H1 (cell line): ENCODE measurements at regions not wholly inside any gene's neighbourhood (a gene's known extent, or its start where the extent isn't known, plus 50 kb on each side); places are given as distances from the start of the nearest gene placed in this dataset.

Experiments
- CEBPB ChIP-seq: IDR thresholded peaks from 2 replicates; pipeline ENCODE4 v1.6.1; 2012; ENCODE audit warnings: low read depth, low read length
- CREB1 ChIP-seq: IDR thresholded peaks from 2 replicates; pipeline ENCODE4 v1.6.1; 2012; ENCODE audit warnings: inconsistent platforms
- EGR1 ChIP-seq: IDR thresholded peaks from 2 replicates; pipeline ENCODE4 v1.6.1; 2011; ENCODE audit warnings: low read depth, low read length, borderline replicate concordance
- EZH2 ChIP-seq: fragments of 200-600 bp; sonication (generic); IDR thresholded peaks from 2 replicates; pipeline ENCODE4 v1.7.1; 2012; ENCODE audit warnings: low read depth, mild to moderate bottlenecking, moderate library complexity, low read length, inconsistent platforms; ENCODE audit not compliant: severe bottlenecking
- JUND ChIP-seq: IDR thresholded peaks from 2 replicates; pipeline ENCODE4 v1.6.1; 2011; ENCODE audit warnings: mild to moderate bottlenecking, improper control_type of control experiment, low read length
- POLR2A ChIP-seq, 2 experiments: IDR thresholded peaks; 1 replicate in 1 of 2; 2 replicates in 1 of 2; pipeline ENCODE4 v1.6.1; 2011; ENCODE audit warnings: low read depth in 2 of 2, low read length in 2 of 2, mild to moderate bottlenecking in 2 of 2; ENCODE audit errors: control extremely low read depth in 1 of 2
- SP1 ChIP-seq: IDR thresholded peaks from 2 replicates; pipeline ENCODE4 v1.6.1; 2011; ENCODE audit warnings: low read depth, low read length
- TAF1 ChIP-seq: IDR thresholded peaks from 2 replicates; pipeline ENCODE4 v1.6.1; 2011; ENCODE audit warnings: mild to moderate bottlenecking, low read depth, low read length
- TBP ChIP-seq: IDR thresholded peaks from 2 replicates; pipeline ENCODE4 v1.6.1; 2011; ENCODE audit warnings: low read depth, low read length, improper control_type of control experiment
- TF ChIP-seq, protein P1 (sequence below), 3 experiments: IDR thresholded peaks; 1 replicate in 2 of 3; 2 replicates in 1 of 3; pipeline versions ENCODE4 v1.5.1 to v1.6.1; 2011; ENCODE audit warnings: low read length in 3 of 3, mild to moderate bottlenecking in 3 of 3, inconsistent platforms in 2 of 3, low read depth in 1 of 3, moderate library complexity in 1 of 3; ENCODE audit not compliant: insufficient read depth in 1 of 3; ENCODE audit errors: control extremely low read depth in 1 of 3
- TF ChIP-seq, protein P2 (sequence below): IDR thresholded peaks from 2 replicates; pipeline ENCODE4 v1.6.1; 2012; ENCODE audit warnings: inconsistent platforms
- TF ChIP-seq, protein P3 (sequence below): IDR thresholded peaks from 2 replicates; pipeline ENCODE4 v1.6.1; 2012; ENCODE audit warnings: low read length, inconsistent platforms
- TF ChIP-seq, protein P4 (sequence below): IDR thresholded peaks from 2 replicates; pipeline ENCODE4 v1.6.1; 2012; ENCODE audit warnings: inconsistent platforms

DNA sequence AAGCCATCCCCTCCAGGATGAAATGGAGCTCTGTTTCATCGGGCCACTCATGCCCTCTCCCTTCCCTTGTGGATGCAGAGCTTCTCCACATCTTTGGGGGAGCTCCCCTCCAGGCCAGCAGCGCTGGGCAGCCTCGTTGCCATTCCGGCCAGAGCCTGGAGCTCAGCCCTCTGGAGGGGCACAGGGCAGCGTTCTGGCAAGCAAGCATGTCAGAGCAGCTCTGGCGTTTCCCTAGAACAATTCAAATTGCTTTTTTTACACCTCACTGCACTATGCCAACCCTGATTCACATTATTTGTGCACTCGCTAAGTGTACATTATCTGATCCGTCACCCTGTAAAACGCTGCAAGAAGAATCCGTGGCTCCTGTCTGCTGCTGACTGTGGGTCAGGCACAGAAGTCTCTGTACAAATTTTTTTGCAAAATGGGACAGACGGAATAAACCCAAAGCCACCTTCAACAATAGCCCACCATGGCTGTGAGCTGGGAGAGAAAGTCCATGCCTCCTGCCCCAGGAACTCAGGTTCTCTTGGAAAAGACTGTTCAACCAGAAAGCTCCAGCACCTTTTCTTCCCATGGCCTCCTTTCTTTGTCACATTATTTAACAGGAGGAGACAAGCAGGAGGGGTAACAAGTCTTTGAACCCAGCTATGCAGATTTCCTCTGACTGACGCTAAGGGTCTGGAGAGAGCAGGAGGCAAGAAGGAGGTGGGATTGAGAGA lies 139.5 kb upstream of the CADM1 start:
- TF ChIP-seq, protein P1, sequence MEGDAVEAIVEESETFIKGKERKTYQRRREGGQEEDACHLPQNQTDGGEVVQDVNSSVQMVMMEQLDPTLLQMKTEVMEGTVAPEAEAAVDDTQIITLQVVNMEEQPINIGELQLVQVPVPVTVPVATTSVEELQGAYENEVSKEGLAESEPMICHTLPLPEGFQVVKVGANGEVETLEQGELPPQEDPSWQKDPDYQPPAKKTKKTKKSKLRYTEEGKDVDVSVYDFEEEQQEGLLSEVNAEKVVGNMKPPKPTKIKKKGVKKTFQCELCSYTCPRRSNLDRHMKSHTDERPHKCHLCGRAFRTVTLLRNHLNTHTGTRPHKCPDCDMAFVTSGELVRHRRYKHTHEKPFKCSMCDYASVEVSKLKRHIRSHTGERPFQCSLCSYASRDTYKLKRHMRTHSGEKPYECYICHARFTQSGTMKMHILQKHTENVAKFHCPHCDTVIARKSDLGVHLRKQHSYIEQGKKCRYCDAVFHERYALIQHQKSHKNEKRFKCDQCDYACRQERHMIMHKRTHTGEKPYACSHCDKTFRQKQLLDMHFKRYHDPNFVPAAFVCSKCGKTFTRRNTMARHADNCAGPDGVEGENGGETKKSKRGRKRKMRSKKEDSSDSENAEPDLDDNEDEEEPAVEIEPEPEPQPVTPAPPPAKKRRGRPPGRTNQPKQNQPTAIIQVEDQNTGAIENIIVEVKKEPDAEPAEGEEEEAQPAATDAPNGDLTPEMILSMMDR (IDR thresholded peaks at IDR 0.05; ENCODE audit: control extremely low read depth in 1 of 3, insufficient read depth in 1 of 3, low read depth in 1 of 3, low read length in 3 of 3): no peak
- no peak for TF ChIP-seq CEBPB
- no peak for TF ChIP-seq SP1
- TF ChIP-seq EZH2: no peak
- TF ChIP-seq EGR1: no peak
- TF ChIP-seq, protein P2, sequence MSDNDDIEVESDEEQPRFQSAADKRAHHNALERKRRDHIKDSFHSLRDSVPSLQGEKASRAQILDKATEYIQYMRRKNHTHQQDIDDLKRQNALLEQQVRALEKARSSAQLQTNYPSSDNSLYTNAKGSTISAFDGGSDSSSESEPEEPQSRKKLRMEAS: no peak
- TF ChIP-seq JUND: no peak
- no peak for TF ChIP-seq POLR2A (IDR thresholded peaks at IDR 0.05; ENCODE audit: control extremely low read depth in 1 of 2, low read depth in 2 of 2, low read length in 2 of 2)
- no peak for TF ChIP-seq TAF1
- TF ChIP-seq, protein P3, sequence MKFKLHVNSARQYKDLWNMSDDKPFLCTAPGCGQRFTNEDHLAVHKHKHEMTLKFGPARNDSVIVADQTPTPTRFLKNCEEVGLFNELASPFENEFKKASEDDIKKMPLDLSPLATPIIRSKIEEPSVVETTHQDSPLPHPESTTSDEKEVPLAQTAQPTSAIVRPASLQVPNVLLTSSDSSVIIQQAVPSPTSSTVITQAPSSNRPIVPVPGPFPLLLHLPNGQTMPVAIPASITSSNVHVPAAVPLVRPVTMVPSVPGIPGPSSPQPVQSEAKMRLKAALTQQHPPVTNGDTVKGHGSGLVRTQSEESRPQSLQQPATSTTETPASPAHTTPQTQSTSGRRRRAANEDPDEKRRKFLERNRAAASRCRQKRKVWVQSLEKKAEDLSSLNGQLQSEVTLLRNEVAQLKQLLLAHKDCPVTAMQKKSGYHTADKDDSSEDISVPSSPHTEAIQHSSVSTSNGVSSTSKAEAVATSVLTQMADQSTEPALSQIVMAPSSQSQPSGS: no peak
- no peak for TF ChIP-seq TBP
- TF ChIP-seq, protein P4, sequence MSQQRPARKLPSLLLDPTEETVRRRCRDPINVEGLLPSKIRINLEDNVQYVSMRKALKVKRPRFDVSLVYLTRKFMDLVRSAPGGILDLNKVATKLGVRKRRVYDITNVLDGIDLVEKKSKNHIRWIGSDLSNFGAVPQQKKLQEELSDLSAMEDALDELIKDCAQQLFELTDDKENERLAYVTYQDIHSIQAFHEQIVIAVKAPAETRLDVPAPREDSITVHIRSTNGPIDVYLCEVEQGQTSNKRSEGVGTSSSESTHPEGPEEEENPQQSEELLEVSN: no peak
- TF ChIP-seq CREB1: no peak
